A549 (cell line): ENCODE measurements at regions not wholly inside any gene's neighbourhood (a gene's known extent, or its start where the extent isn't known, plus 50 kb on each side); places are given as distances from the start of the nearest gene placed in this dataset.

Experiments used
- ATAC-seq, 2 experiments: fragments of 200-7000 bp in 1 of 2; fragments of >200 bp in 1 of 2; cut with Nextera tagmentation in 1 of 2; cut with Tn5 transposase in 1 of 2; 3 replicates each; pipeline versions ENCODE4 v1.8.0 to v1.9.1; 2018 to 2020; ENCODE audit warnings: mild to moderate bottlenecking in 1 of 2, moderate library complexity in 1 of 2
- CTCF ChIA-PET: fragments of 300-600 bp; sonication (Branson Sonifier 250); formaldehyde crosslinking; extraction: SDS; loops from one replicate; lab custom pipeline; 2021; ENCODE audit warnings: antibody characterized with exemption, inconsistent platforms; lab: Yijun Ruan, JAX
- POLR2A ChIA-PET: fragments of 350-600 bp; formaldehyde crosslinking; extraction: SDS; loops from one replicate; lab custom pipeline; 2021; ENCODE audit warnings: antibody characterized with exemption, inconsistent platforms; lab: Yijun Ruan, JAX
- DNase-seq, 2 experiments: peaks; one replicate each; pipeline versions ENCODE4 v3.0.0 to v3.0.0-alpha.2; 2011 to 2016; ENCODE audit warnings: low read depth in 1 of 2, low spot score in 1 of 2
- FAIRE-seq: peaks from 2 replicates; lab custom pipeline; 2011; peaks lifted over from hg19 to GRCh38; lab: Jason Lieb, UNC
- H3K27ac ChIP-seq, 2 experiments: fragments of >200 bp; sonication (Bioruptor Twin); formaldehyde crosslinking; 3 replicates each; pipeline ENCODE4 v1.5.1; 2016 to 2017
- H3K4me1 ChIP-seq: fragments of >200 bp; sonication (Bioruptor Twin); formaldehyde crosslinking; 3 replicates; pipeline ENCODE4 v1.6.1; 2016
- H3K4me2 ChIP-seq: fragments of >200 bp; sonication (Bioruptor Twin); formaldehyde crosslinking; 3 replicates; pipeline ENCODE4 v1.6.1; 2016
- H3K4me3 ChIP-seq: fragments of >200 bp; sonication (Bioruptor Twin); formaldehyde crosslinking; 3 replicates; pipeline ENCODE4 v1.5.1; 2016
- H3K9me3 ChIP-seq: fragments of >200 bp; sonication (Bioruptor Twin); formaldehyde crosslinking; 3 replicates; pipeline ENCODE4 v1.6.1; 2016
- ATOH8 ChIP-seq: fragments of 250-450 bp; sonication (Bioruptor Pico); IDR thresholded peaks from 2 replicates; pipeline ENCODE4 v1.5.0; 2020; ENCODE audit warnings: low read depth, mild to moderate bottlenecking, moderate library complexity
- BCL3 ChIP-seq: fragments of >200 bp; sonication (Bioruptor Twin); formaldehyde crosslinking; IDR thresholded peaks from 3 replicates; pipeline ENCODE4 v1.6.1; 2016
- CBX2 ChIP-seq: fragments of 200-600 bp; sonication (generic); IDR thresholded peaks from 2 replicates; pipeline ENCODE4 v1.6.1; 2016; ENCODE audit warnings: low read depth, mild to moderate bottlenecking, borderline replicate concordance
- CEBPB ChIP-seq, 2 experiments: fragments of >200 bp in 1 of 2; sonication (Bioruptor Twin) in 1 of 2; formaldehyde crosslinking in 1 of 2; IDR thresholded peaks; 2 replicates each; pipeline ENCODE4 v1.6.1; 2012 to 2016
- CHD2 ChIP-seq: fragments of 150-350 bp; IDR thresholded peaks from 2 replicates; pipeline ENCODE4 v1.6.1; 2014; ENCODE audit warnings: low read length; ENCODE audit not compliant: partially characterized antibody
- E2F6 ChIP-seq: IDR thresholded peaks from 2 replicates; pipeline ENCODE4 v1.6.1; 2012; ENCODE audit warnings: low read depth, borderline replicate concordance
- ESRRA ChIP-seq: fragments of 150-350 bp; IDR thresholded peaks from 2 replicates; pipeline ENCODE4 v1.6.1; 2014; ENCODE audit warnings: mild to moderate bottlenecking, low read length, borderline replicate concordance
- FOSB ChIP-seq: fragments of 250-450 bp; sonication (Bioruptor Pico); IDR thresholded peaks from 2 replicates; pipeline ENCODE4 v1.5.0; 2020; ENCODE audit warnings: mild to moderate bottlenecking, moderate library complexity
- FOSL2 ChIP-seq, 2 experiments: fragments of 450-650 bp in 1 of 2; fragments of >200 bp in 1 of 2; sonication (Bioruptor Twin) in 1 of 2; formaldehyde crosslinking; IDR thresholded peaks; 2 replicates each; pipeline versions ENCODE4 v1.5.0 to v1.6.1; 2016 to 2020; ENCODE audit warnings: mild to moderate bottlenecking in 1 of 2, moderate library complexity in 1 of 2
- HES2 ChIP-seq: fragments of >200 bp; sonication (Bioruptor Twin); formaldehyde crosslinking; IDR thresholded peaks from 2 replicates; pipeline ENCODE4 v1.6.1; 2016
- HOXA7 ChIP-seq: fragments of 250-450 bp; sonication (Bioruptor Pico); IDR thresholded peaks from 2 replicates; pipeline ENCODE4 v1.5.0; 2020; ENCODE audit warnings: mild to moderate bottlenecking, moderate library complexity
- HOXB13 ChIP-seq: fragments of 250-450 bp; sonication (Bioruptor Pico); IDR thresholded peaks from 2 replicates; pipeline ENCODE4 v1.5.0; 2020; ENCODE audit warnings: low read depth, mild to moderate bottlenecking, moderate library complexity
- HOXB5 ChIP-seq: fragments of 250-450 bp; sonication (Bioruptor Pico); IDR thresholded peaks from 2 replicates; pipeline ENCODE4 v1.5.0; 2020; ENCODE audit warnings: mild to moderate bottlenecking, moderate library complexity
- JUN ChIP-seq, 2 experiments: fragments of >200 bp; sonication (Bioruptor Twin); formaldehyde crosslinking; IDR thresholded peaks; 2 replicates in 1 of 2; 3 replicates in 1 of 2; pipeline ENCODE4 v1.6.1; 2016 to 2017
- KDM5A ChIP-seq: fragments of 200-600 bp; sonication (generic); IDR thresholded peaks from 2 replicates; pipeline ENCODE4 v1.6.1; 2016; ENCODE audit warnings: antibody characterized with exemption, mild to moderate bottlenecking
- MAFK ChIP-seq: fragments of 450-650 bp; IDR thresholded peaks from 2 replicates; pipeline ENCODE4 v1.6.1; 2014; ENCODE audit not compliant: partially characterized antibody
- MAZ ChIP-seq: fragments of 150-350 bp; IDR thresholded peaks from 2 replicates; pipeline ENCODE4 v1.6.1; 2014; ENCODE audit warnings: antibody characterized with exemption, low read depth, low read length, borderline replicate concordance
- MYC ChIP-seq: IDR thresholded peaks from 2 replicates; pipeline ENCODE4 v1.6.1; 2012; ENCODE audit warnings: mild to moderate bottlenecking, inconsistent platforms, low read length, improper control_type of control experiment, borderline replicate concordance
- NPAS2 ChIP-seq: fragments of 250-450 bp; sonication (Bioruptor Pico); IDR thresholded peaks from 2 replicates; pipeline ENCODE4 v1.8.0; 2022; ENCODE audit warnings: mild to moderate bottlenecking, moderate library complexity, borderline replicate concordance
- NR3C1 ChIP-seq: fragments of >200 bp; sonication (Bioruptor Twin); formaldehyde crosslinking; IDR thresholded peaks from 3 replicates; pipeline ENCODE4 v1.6.1; 2017
- PHF8 ChIP-seq: fragments of 200-600 bp; sonication (generic); IDR thresholded peaks from 2 replicates; pipeline ENCODE4 v1.6.1; 2016; ENCODE audit warnings: low read depth, mild to moderate bottlenecking, antibody characterized with exemption, moderate library complexity, borderline replicate concordance
- POLR2A ChIP-seq: IDR thresholded peaks from 2 replicates; pipeline ENCODE4 v1.6.1; 2012; ENCODE audit warnings: mild to moderate bottlenecking, low read length
- POLR2AphosphoS2 ChIP-seq: conservative IDR thresholded peaks from 2 replicates; pipeline ENCODE4 v1.6.1; 2012; ENCODE audit warnings: low read length, improper control_type of control experiment, inconsistent platforms
- RARB ChIP-seq: fragments of 250-450 bp; sonication (Bioruptor Pico); IDR thresholded peaks from 2 replicates; pipeline ENCODE4 v1.8.0; 2021; ENCODE audit warnings: mild to moderate bottlenecking, moderate library complexity
- RCOR1 ChIP-seq: fragments of 150-350 bp; IDR thresholded peaks from 2 replicates; pipeline ENCODE4 v1.6.1; 2014; ENCODE audit warnings: antibody characterized with exemption, low read length, low read depth
- RFX5 ChIP-seq: fragments of 450-650 bp; IDR thresholded peaks from 2 replicates; pipeline ENCODE4 v1.7.1; 2014; ENCODE audit warnings: antibody characterized with exemption, mild to moderate bottlenecking, moderate library complexity
- SMC3 ChIP-seq: fragments of >200 bp; sonication (Bioruptor Twin); formaldehyde crosslinking; IDR thresholded peaks from 3 replicates; pipeline ENCODE4 v1.6.1; 2018; ENCODE audit warnings: inconsistent platforms
- SREBF2 ChIP-seq: fragments of 450-650 bp; IDR thresholded peaks from 2 replicates; pipeline ENCODE4 v1.6.1; 2014; ENCODE audit warnings: mild to moderate bottlenecking, moderate library complexity
- TP53 ChIP-seq: fragments of 250-450 bp; sonication (Bioruptor Pico); IDR thresholded peaks from 2 replicates; pipeline ENCODE4 v1.5.0; 2021; ENCODE audit warnings: mild to moderate bottlenecking, moderate library complexity
- ZC3H11A ChIP-seq: fragments of 450-650 bp; IDR thresholded peaks from 2 replicates; pipeline ENCODE4 v1.6.1; 2014; ENCODE audit warnings: antibody characterized with exemption, mild to moderate bottlenecking
- ZFP36 ChIP-seq: fragments of 450-650 bp; IDR thresholded peaks from 2 replicates; pipeline ENCODE4 v1.6.1; 2014; ENCODE audit warnings: borderline replicate concordance; ENCODE audit not compliant: partially characterized antibody
- WGBS: methylation state at CpG from one replicate; pipeline ENCODE4 v1.1.6; 2017; ENCODE audit errors: missing lambda C conversion rate; 5-methylcytosine and 5-hydroxymethylcytosine counted together

GRCh38 chr6:110558575-110558974 is 82.2 kb upstream of the SLC22A16 start:
- Histone ChIP-seq H3K27ac (no peak overlapping the region), H3K4me1 (no peaks in the 10 kb centered on the region), H3K4me3 (no peak overlapping the region), H3K9me3 (no peaks in the 10 kb centered on the region), H3K4me2 (no peak overlapping the region)
- no peak for FAIRE-seq
- no peak for DNase-seq
- no peak for TF ChIP-seq NR3C1
- no peak for TF ChIP-seq SMC3
- no peak for TF ChIP-seq PHF8
- TF ChIP-seq MAFK: no peak
- TF ChIP-seq MYC: no peak
- no peak for TF ChIP-seq MAZ
- TF ChIP-seq ZC3H11A: no peak
- no peak for ATAC-seq
- ChIA-PET POLR2A (no interaction called here), CTCF (no interaction called here)
- 58% methylated on average over 5 of the region's 5 CpGs for WGBS

- ATAC-seq (no peak), FAIRE-seq (no peak), DNase-seq (no peak)
- H3K9me3 ChIP-seq: peaks cover 5% of the 10 kb centered on the region; the same call in 2 of the 3 replicates
- ChIA-PET POLR2A (no interaction called here), CTCF (no interaction called here)
- no peaks in the 10 kb centered on the region for H3K4me1 ChIP-seq
- no peak for TF ChIP-seq NR3C1
- no peak for TF ChIP-seq FOSL2 (IDR thresholded peaks at IDR 0.05)
- TF ChIP-seq FOSL2 (CRISPR knock-in tag; IDR thresholded peaks at IDR 0.05): no peak
- TF ChIP-seq ZFP36: no peak
- no peak for TF ChIP-seq RARB (CRISPR knock-in tag)
- TF ChIP-seq NPAS2 (CRISPR knock-in tag): no peak
- no peak for TF ChIP-seq RFX5
- TF ChIP-seq CHD2: no peak
- 53% methylated on average over 5 of the region's 5 CpGs for WGBS
- no peak overlapping the region for H3K4me2 ChIP-seq
- H3K27ac ChIP-seq: no peak overlapping the region
- no peak overlapping the region for H3K4me3 ChIP-seq
Observed at GRCh38 chr6:110557199-110557598, 80.8 kb upstream of the SLC22A16 start.

GRCh38 chr6:110556317-110557110 is 80.1 kb upstream of the SLC22A16 start:
- ATAC-seq (no peak), DNase-seq (no peak), FAIRE-seq (no peak)
- Histone ChIP-seq H3K4me2 (no peak overlapping the region), H3K27ac (no peak overlapping the region), H3K4me1 (no peaks in the 10 kb centered on the region), H3K4me3 (no peak overlapping the region), H3K9me3 (peaks cover 8% of the 10 kb centered on the region; the same call in 2 of the 3 replicates)
- TF ChIP-seq CEBPB (IDR thresholded peaks at IDR 0.05): no peak
- no peak for TF ChIP-seq MAZ
- TF ChIP-seq ESRRA: no peak
- no peak for TF ChIP-seq HOXB5 (CRISPR knock-in tag)
- no peak for TF ChIP-seq SREBF2
- no peak for TF ChIP-seq POLR2AphosphoS2
- no peak for TF ChIP-seq FOSB (CRISPR knock-in tag)
- no peak for TF ChIP-seq HES2
- no peak for TF ChIP-seq KDM5A
- TF ChIP-seq JUN (IDR thresholded peaks at IDR 0.05): no peak
- TF ChIP-seq NR3C1: no peak
- TF ChIP-seq HOXB13 (CRISPR knock-in tag): no peak
- TF ChIP-seq BCL3: no peak
- TF ChIP-seq CBX2: no peak
- no peak for TF ChIP-seq E2F6
- no peak for TF ChIP-seq TP53 (CRISPR knock-in tag)
- no peak for TF ChIP-seq RCOR1
- TF ChIP-seq POLR2A: no peak
- no peak for TF ChIP-seq ATOH8
- no peak for TF ChIP-seq HOXA7 (CRISPR knock-in tag)
- WGBS: 81% methylated on average over 9 of the region's 9 CpGs
- CTCF ChIA-PET: no interaction called here
- POLR2A ChIA-PET: no interaction called here
